GM23338 (cell line): ENCODE measurements at regions not wholly inside any gene's neighbourhood (a gene's known extent, or its start where the extent isn't known, plus 50 kb on each side); places are given as distances from the start of the nearest gene placed in this dataset.

Source experiments
- ATAC-seq: fragments of 200-7000 bp; cut with Tn5 transposase; 3 replicates; pipeline ENCODE4 v1.9.1; 2020
- DNase-seq: peaks from one replicate; pipeline ENCODE4 v3.0.0-alpha.2; 2015; ENCODE audit warnings: low spot score
- H2AFZ ChIP-seq: fragments of 200-600 bp; sonication (generic); 2 replicates; pipeline ENCODE4 v1.8.0; 2016; ENCODE audit warnings: antibody characterized with exemption, mild to moderate bottlenecking, moderate library complexity
- H3F3A ChIP-seq: fragments of 200-600 bp; sonication (generic); replicated peaks from 2 replicates; pipeline ENCODE4 v1.8.0; 2017; ENCODE audit warnings: antibody characterized with exemption, mixed run types, low read depth
- H3K27ac ChIP-seq: fragments of 200-600 bp; sonication (generic); 2 replicates; pipeline ENCODE4 v1.6.1; 2016; ENCODE audit warnings: low read depth
- H3K27me3 ChIP-seq: fragments of 200-600 bp; sonication (generic); 2 replicates; pipeline ENCODE4 v1.8.0; 2016; ENCODE audit warnings: mild to moderate bottlenecking, mixed run types, moderate library complexity; ENCODE audit not compliant: insufficient read depth
- H3K36me3 ChIP-seq: fragments of 200-600 bp; sonication (generic); 2 replicates; pipeline ENCODE4 v1.8.0; 2016; ENCODE audit warnings: mild to moderate bottlenecking; ENCODE audit not compliant: insufficient read depth
- H3K4me1 ChIP-seq: fragments of 200-600 bp; sonication (generic); 2 replicates; pipeline ENCODE4 v1.8.0; 2016; ENCODE audit warnings: mild to moderate bottlenecking, moderate library complexity; ENCODE audit not compliant: insufficient read depth
- H3K4me2 ChIP-seq: fragments of 200-600 bp; sonication (generic); 2 replicates; pipeline ENCODE4 v1.7.1; 2017; ENCODE audit warnings: mixed run types
- H3K4me3 ChIP-seq: fragments of 200-600 bp; sonication (generic); 2 replicates; pipeline ENCODE4 v1.6.1; 2016; ENCODE audit warnings: mixed run types
- H3K79me2 ChIP-seq: fragments of 200-600 bp; sonication (generic); replicated peaks from 2 replicates; pipeline ENCODE4 v1.8.0; 2017; ENCODE audit warnings: mild to moderate bottlenecking; ENCODE audit not compliant: insufficient read depth
- H3K9me2 ChIP-seq: fragments of 200-600 bp; sonication (generic); 2 replicates; pipeline ENCODE4 v1.8.0; 2017; ENCODE audit not compliant: insufficient read depth
- H4K20me1 ChIP-seq: fragments of 200-600 bp; sonication (generic); replicated peaks from 2 replicates; pipeline ENCODE4 v1.8.0; 2017; ENCODE audit warnings: mild to moderate bottlenecking; ENCODE audit not compliant: insufficient read depth
- H3K27ac Mint-ChIP-seq: 2 replicates; pipeline ENCODE4 v1.8.0; 2020; ENCODE audit warnings: inconsistent platforms, mild to moderate bottlenecking, moderate library complexity, mixed read lengths
- H3K27me3 Mint-ChIP-seq: 3 replicates; pipeline ENCODE4 v1.8.0; 2022; ENCODE audit warnings: low read depth, mild to moderate bottlenecking, moderate library complexity, mixed read lengths, inconsistent platforms; ENCODE audit not compliant: insufficient read depth, poor library complexity
- H3K36me3 Mint-ChIP-seq: 3 replicates; pipeline ENCODE4 v1.8.0; 2021; ENCODE audit warnings: low read depth, mild to moderate bottlenecking, inconsistent platforms, moderate library complexity, mixed read lengths
- H3K4me1 Mint-ChIP-seq: 3 replicates; pipeline ENCODE4 v1.8.0; 2020; ENCODE audit warnings: mild to moderate bottlenecking, inconsistent platforms, mixed read lengths
- H3K4me3 Mint-ChIP-seq: 3 replicates; pipeline ENCODE4 v1.8.0; 2021; ENCODE audit warnings: moderate library complexity, mild to moderate bottlenecking, inconsistent platforms, mixed read lengths
- H3K9me3 Mint-ChIP-seq: 3 replicates; pipeline ENCODE4 v1.8.0; 2020; ENCODE audit warnings: moderate library complexity, mild to moderate bottlenecking, inconsistent platforms, mixed read lengths
- CREB1 ChIP-seq: fragments of 250-450 bp; sonication (Bioruptor Pico); IDR thresholded peaks from 2 replicates; pipeline ENCODE4 v1.5.0; 2020; ENCODE audit warnings: low read depth, mild to moderate bottlenecking, moderate library complexity
- EZH2 ChIP-seq: fragments of 200-600 bp; sonication (generic); IDR thresholded peaks from one replicate; pipeline ENCODE4 v1.8.0; 2017; ENCODE audit warnings: antibody characterized with exemption, mild to moderate bottlenecking, low read depth; ENCODE audit not compliant: unreplicated experiment
- JUNB ChIP-seq: IDR thresholded peaks from one replicate; pipeline ENCODE4 v1.6.1; 2016; ENCODE audit warnings: antibody characterized with exemption; ENCODE audit not compliant: unreplicated experiment
- STAT1 ChIP-seq: IDR thresholded peaks from one replicate; pipeline ENCODE4 v1.6.1; 2016; ENCODE audit warnings: antibody characterized with exemption; ENCODE audit not compliant: unreplicated experiment
- ZNF331 ChIP-seq: fragments of 250-450 bp; sonication (Bioruptor Pico); IDR thresholded peaks from 2 replicates; pipeline ENCODE4 v1.5.0; 2020; ENCODE audit warnings: low read depth, mild to moderate bottlenecking, moderate library complexity
- ZNF462 ChIP-seq: fragments of 250-450 bp; sonication (Bioruptor Pico); IDR thresholded peaks from 2 replicates; pipeline ENCODE4 v1.5.0; 2020; ENCODE audit warnings: mild to moderate bottlenecking, moderate library complexity
- TF ChIP-seq, protein P1 (sequence below): IDR thresholded peaks from 2 replicates; pipeline ENCODE4 v1.6.1; 2016; ENCODE audit warnings: antibody characterized with exemption

DNA sequence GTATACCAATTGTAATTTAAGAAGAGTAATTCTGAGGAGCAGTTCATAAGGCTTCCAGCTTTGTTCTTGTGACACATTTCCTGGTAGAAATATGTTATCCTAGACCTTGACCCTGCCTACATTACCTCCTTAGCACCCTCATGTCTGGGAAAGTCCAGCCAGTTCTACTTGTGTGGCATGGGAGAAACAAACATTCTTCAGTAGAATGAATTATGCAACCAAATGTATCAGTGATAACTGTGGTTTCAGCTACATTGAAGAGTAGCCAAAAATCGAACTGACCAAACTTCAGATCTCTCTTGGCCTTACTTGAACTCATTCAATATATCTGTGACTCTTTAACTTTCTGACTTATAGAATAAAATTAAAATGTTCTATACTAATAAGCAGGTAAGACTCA lies 308.1 kb upstream of the LYPLAL1 start:
- no peaks in the 10 kb centered on the region for H4K20me1 ChIP-seq
- H3K27ac ChIP-seq = no peak overlapping the region
- H3K79me2 ChIP-seq = no peaks in the 10 kb centered on the region
- ATAC-seq = no peak
- no peak for TF ChIP-seq ZNF331 (CRISPR knock-in tag)
- no peak for TF ChIP-seq JUNB
- TF ChIP-seq, protein P1, sequence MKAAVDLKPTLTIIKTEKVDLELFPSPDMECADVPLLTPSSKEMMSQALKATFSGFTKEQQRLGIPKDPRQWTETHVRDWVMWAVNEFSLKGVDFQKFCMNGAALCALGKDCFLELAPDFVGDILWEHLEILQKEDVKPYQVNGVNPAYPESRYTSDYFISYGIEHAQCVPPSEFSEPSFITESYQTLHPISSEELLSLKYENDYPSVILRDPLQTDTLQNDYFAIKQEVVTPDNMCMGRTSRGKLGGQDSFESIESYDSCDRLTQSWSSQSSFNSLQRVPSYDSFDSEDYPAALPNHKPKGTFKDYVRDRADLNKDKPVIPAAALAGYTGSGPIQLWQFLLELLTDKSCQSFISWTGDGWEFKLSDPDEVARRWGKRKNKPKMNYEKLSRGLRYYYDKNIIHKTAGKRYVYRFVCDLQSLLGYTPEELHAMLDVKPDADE = no peak
- TF ChIP-seq CREB1 (CRISPR knock-in tag) = no peak
- TF ChIP-seq STAT1 = no peak
- TF ChIP-seq EZH2 = no peak
- TF ChIP-seq ZNF462 (CRISPR knock-in tag) = no peak
- no peak overlapping the region for H3K4me2 ChIP-seq
- H3K4me1 ChIP-seq = no peaks in the 10 kb centered on the region
- no peaks in the 10 kb centered on the region for H3K27me3 Mint-ChIP-seq
- H3K9me2 ChIP-seq = peaks cover 2% of the 10 kb centered on the region; the same call in 1 of the 2 replicates
- no peaks in the 10 kb centered on the region for H3K36me3 ChIP-seq
- no peak for DNase-seq
- no peaks in the 10 kb centered on the region for H3K27me3 ChIP-seq
- H3K27ac Mint-ChIP-seq = no peak overlapping the region
- no peaks in the 10 kb centered on the region for H3K4me1 Mint-ChIP-seq
- no peak overlapping the region for H3K4me3 ChIP-seq
- H3K4me3 Mint-ChIP-seq = no peak overlapping the region
- H3K9me3 Mint-ChIP-seq = no peaks in the 10 kb centered on the region
- no peaks in the 10 kb centered on the region for H3F3A ChIP-seq
- H2AFZ ChIP-seq = no peak overlapping the region
- no peaks in the 10 kb centered on the region for H3K36me3 Mint-ChIP-seq
